Body of pancreas (tissue), 4 donors: ENCODE measurements at regions not wholly inside any gene's neighbourhood (a gene's known extent, or its start where the extent isn't known, plus 50 kb on each side); places are given as distances from the start of the nearest gene placed in this dataset.

Source experiments
- ATAC-seq: fragments of 150-250 bp; one replicate; pipeline ENCODE4 v1.9.1; 2016
- DNase-seq, 4 donors: peaks; one replicate each; pipeline ENCODE4 v3.0.0-alpha.2; 2019
- H3K27ac ChIP-seq, 4 donors: fragments of 200-600 bp; sonication (generic); 1 replicate in 3 of 4; 2 replicates in 1 of 4; pipeline versions ENCODE4 v1.5.1 to v1.6.1; 2016 to 2019; ENCODE audit warnings: mild to moderate bottlenecking in 1 of 4, mixed read lengths in 1 of 4, moderate library complexity in 1 of 4
- H3K27me3 ChIP-seq, 2 donors: fragments of 200-600 bp; sonication (generic); one replicate each; pipeline ENCODE4 v1.6.0; 2016; ENCODE audit warnings: mild to moderate bottlenecking in 1 of 2
- H3K36me3 ChIP-seq, 2 donors: fragments of 200-600 bp; sonication (generic); replicated peaks in 1 of 2; 2 replicates each; pipeline ENCODE4 v1.5.1; 2016; ENCODE audit warnings: low read depth in 2 of 2; ENCODE audit not compliant: insufficient read depth in 1 of 2
- H3K4me1 ChIP-seq: fragments of 200-600 bp; sonication (generic); one replicate; pipeline ENCODE4 v1.6.0; 2016
- H3K4me3 ChIP-seq, 2 donors: fragments of 200-600 bp; sonication (generic); 1 replicate in 1 of 2; 2 replicates in 1 of 2; pipeline ENCODE4 v1.5.1; 2016 to 2019
- H3K9me3 ChIP-seq, 3 donors: fragments of 200-600 bp; sonication (generic); 1 replicate in 2 of 3; 2 replicates in 1 of 3; pipeline ENCODE4 v1.5.1; 2016
- POLR2A ChIP-seq, 3 donors: fragments of 450-650 bp; IDR thresholded peaks; one replicate each; pipeline ENCODE4 v1.6.1; 2016; ENCODE audit warnings: antibody characterized with exemption in 3 of 3, mild to moderate bottlenecking in 2 of 3
- WGBS, 2 donors: methylation state at CpG; one replicate each; pipeline ENCODE4 v1.1.5; 2017; 5-methylcytosine and 5-hydroxymethylcytosine counted together
- intact Hi-C: fragments of 100-400 bp; cut with DNase I; formaldehyde crosslinking; loops from one replicate; pipeline ENCODE4 v1.15.1; 2023
- TF ChIP-seq, protein P1 (sequence below), 7 experiments: fragments of 450-650 bp in 4 of 7; fragments of 200-600 bp in 3 of 7; sonication (generic) in 3 of 7; IDR thresholded peaks; one replicate each; pipeline ENCODE4 v1.5.1; 2016 to 2019; ENCODE audit warnings: antibody characterized with exemption in 7 of 7

DNA sequence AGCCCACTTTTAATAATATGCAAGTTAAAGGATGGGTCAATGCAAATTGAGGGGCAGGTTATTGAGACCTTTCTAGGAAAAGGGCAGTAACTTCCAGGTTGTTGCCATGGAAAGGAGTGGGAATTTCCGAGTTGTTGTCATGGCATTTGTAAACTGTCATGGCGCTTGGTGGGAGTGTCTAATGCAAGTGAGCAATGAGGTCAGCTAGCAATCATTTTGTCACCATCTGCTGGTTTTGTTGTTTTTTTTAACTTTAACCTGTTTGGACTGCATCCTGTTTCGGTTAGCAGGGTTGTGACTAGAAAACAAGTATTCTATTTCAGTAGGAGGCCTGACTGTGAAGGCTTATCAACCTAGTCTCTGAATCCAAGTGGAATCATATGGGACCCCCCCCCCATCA is 85.8 kb upstream of the TSPAN11 start:
- intact Hi-C loops = loop anchor here (10.0 kb wide), 1 partner anchor 154 kb away; no protein-coding TSS in a partner anchor
- H3K27ac ChIP-seq = no peak overlapping the region
- H3K4me1 ChIP-seq = no peaks in the 10 kb centered on the region
- no peaks in the 10 kb centered on the region for H3K27me3 ChIP-seq
- H3K9me3 ChIP-seq = no peaks in the 10 kb centered on the region
- DNase-seq (no peak), ATAC-seq (no peak)
- 84 to 90% methylated on average over 3 of the region's 3 CpGs for WGBS, 2 donors
- H3K4me3 ChIP-seq = no peak overlapping the region
- H3K36me3 ChIP-seq = no peaks in the 10 kb centered on the region
- TF ChIP-seq, protein P1, sequence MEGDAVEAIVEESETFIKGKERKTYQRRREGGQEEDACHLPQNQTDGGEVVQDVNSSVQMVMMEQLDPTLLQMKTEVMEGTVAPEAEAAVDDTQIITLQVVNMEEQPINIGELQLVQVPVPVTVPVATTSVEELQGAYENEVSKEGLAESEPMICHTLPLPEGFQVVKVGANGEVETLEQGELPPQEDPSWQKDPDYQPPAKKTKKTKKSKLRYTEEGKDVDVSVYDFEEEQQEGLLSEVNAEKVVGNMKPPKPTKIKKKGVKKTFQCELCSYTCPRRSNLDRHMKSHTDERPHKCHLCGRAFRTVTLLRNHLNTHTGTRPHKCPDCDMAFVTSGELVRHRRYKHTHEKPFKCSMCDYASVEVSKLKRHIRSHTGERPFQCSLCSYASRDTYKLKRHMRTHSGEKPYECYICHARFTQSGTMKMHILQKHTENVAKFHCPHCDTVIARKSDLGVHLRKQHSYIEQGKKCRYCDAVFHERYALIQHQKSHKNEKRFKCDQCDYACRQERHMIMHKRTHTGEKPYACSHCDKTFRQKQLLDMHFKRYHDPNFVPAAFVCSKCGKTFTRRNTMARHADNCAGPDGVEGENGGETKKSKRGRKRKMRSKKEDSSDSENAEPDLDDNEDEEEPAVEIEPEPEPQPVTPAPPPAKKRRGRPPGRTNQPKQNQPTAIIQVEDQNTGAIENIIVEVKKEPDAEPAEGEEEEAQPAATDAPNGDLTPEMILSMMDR (IDR thresholded peaks at IDR 0.05) = no peak
- no peak for TF ChIP-seq POLR2A (IDR thresholded peaks at IDR 0.05)

DNA sequence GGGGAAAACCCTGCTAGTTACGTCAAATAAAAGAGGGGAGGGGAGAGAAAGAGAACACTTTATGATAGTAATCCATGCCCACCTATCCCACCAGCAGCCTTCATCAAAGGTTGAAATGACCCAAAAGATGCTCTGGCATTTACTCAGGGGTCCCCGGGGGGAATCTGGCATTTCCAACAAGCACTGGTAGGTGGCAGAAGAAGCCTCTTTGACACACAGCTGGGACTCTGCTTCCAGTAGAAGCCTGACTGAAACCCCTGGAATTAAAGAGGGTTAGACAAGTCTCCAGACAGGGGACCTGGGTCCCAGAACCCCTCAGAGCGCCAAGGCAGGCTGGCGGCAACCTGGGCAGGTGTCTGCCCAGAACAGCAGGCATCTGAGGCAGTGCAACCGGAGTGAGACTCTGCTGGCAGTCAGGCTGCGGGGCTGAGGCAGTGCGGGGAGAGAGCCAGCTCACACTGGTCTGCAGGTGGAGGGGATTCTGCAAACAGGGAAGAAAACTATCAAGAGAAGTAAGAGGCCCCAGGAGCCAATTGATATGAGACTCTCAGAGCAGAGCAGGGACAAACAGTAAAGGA is 85.0 kb upstream of the CAPRIN2 start:
- H3K36me3 ChIP-seq = no peaks in the 10 kb centered on the region
- WGBS, 2 donors = 58 to 64% methylated on average over 7 of the region's 7 CpGs
- no peaks in the 10 kb centered on the region for H3K9me3 ChIP-seq
- intact Hi-C loops = loop anchor here (10.0 kb wide), 1 partner anchor 155 kb away; no protein-coding TSS in a partner anchor
- H3K4me3 ChIP-seq = no peak overlapping the region
- H3K27me3 ChIP-seq = no peaks in the 10 kb centered on the region
- DNase-seq (no peak), ATAC-seq (no peak)
- TF ChIP-seq, protein P1 (IDR thresholded peaks at IDR 0.05) = no peak
- no peak for TF ChIP-seq POLR2A (IDR thresholded peaks at IDR 0.05)
- H3K4me1 ChIP-seq = no peaks in the 10 kb centered on the region
- no peak overlapping the region for H3K27ac ChIP-seq

DNA sequence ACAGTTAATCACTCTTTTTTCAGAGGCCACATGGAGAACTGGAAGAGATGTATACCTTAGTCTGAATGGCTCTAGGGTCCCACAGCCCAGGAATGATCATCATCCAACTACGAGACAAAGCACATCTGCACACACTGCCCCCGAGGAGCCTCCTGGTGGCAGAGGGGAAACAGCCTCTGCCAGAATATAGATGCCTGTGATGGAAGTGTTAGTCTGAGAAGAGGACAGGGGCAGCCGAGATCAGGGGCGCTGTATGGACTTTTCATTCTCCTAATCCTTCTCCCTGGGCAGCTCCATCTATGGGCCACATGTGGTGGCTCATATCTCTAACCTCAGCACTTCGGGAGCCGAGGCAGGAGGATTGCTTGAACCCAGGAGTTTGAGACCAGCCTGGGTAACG is 82.8 kb upstream of the CAPRIN2 start:
- Histone ChIP-seq H3K4me3 (no peak overlapping the region), H3K27me3 (no peaks in the 10 kb centered on the region), H3K27ac (no peak overlapping the region), H3K4me1 (no peaks in the 10 kb centered on the region), H3K36me3 (no peaks in the 10 kb centered on the region), H3K9me3 (no peaks in the 10 kb centered on the region)
- WGBS, 2 donors = 57 to 60% methylated on average over 7 of the region's 7 CpGs
- intact Hi-C loops = no loop called here
- DNase-seq (no peak), ATAC-seq (no peak)
- TF ChIP-seq POLR2A (IDR thresholded peaks at IDR 0.05) = no peak
- TF ChIP-seq, protein P1 (IDR thresholded peaks at IDR 0.05) = no peak

DNA sequence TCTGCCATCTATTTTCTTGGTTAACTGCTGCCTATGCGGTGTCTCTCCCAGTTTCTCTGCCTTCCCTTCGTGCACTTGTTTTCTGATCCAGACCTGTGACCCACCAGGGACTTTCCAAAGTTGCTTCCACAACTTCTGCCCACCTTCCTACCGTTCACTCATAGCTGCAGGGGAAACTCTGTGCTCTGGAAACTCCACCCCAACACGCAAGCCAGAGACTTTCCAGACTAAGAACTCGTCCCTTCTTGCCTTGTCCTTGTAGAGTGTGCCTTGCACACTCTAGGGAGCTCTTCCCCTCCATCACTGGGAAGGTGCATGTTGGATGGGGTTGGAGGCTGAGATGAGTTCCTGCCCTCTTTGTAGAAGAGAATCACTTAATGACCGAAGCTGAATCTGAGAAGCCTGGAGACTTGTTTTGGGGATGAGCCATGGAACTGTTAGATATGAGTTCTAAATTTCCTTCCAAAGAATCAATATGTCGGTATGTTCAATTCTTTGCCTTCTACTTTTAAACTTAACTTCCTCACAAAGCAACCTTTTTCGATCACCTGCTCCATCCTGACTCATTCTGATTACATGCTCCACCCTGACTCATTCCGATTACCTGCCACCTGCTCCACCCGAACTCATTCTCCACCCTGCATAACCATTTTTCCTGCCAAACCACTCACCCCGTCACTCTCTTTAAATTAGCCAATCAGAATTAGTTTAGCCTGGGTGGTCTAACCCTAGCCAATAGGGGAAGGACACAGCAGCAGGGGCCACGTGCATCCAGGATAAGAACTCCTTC is 82.1 kb upstream of the CAPRIN2 start:
- Histone ChIP-seq H3K27me3 (no peaks in the 10 kb centered on the region), H3K4me3 (no peak overlapping the region), H3K36me3 (no peaks in the 10 kb centered on the region), H3K27ac (no peak overlapping the region), H3K9me3 (no peaks in the 10 kb centered on the region), H3K4me1 (no peaks in the 10 kb centered on the region)
- ATAC-seq (no peak), DNase-seq (no peak)
- 52 to 57% methylated on average over 12 of the region's 12 CpGs for WGBS, 2 donors
- TF ChIP-seq, protein P1 (IDR thresholded peaks at IDR 0.05) = no peak
- TF ChIP-seq POLR2A (IDR thresholded peaks at IDR 0.05) = no peak
- intact Hi-C loops = no loop called here
